ENCODE measurements at regions not wholly inside any gene's neighbourhood (a gene's known extent, or its start where the extent isn't known, plus 50 kb on each side); places are given as distances from the start of the nearest gene placed in this dataset.

GRCh38 chr9:69955536-69956355, 87.9 kb upstream of the MAMDC2 start:
- DNase-seq (ENCODE audit: low read depth), result no peak

- no peak for DNase-seq (ENCODE audit: low read depth)
Observed at GRCh38 chr9:69961843-69962242, 81.8 kb upstream of the MAMDC2 start.

GRCh38 chr9:69963803-69964202, 79.8 kb upstream of the MAMDC2 start:
- no peak for DNase-seq (ENCODE audit: low read depth)

- DNase-seq (ENCODE audit: low read depth), result no peak
Observed at GRCh38 chr9:69964446-69964845, 79.2 kb upstream of the MAMDC2 start.

- no peak for DNase-seq (ENCODE audit: low read depth)
Observed at GRCh38 chr9:69965416-69966145, 78.1 kb upstream of the MAMDC2 start.

- DNase-seq (ENCODE audit: low read depth), result no peak
Observed at GRCh38 chr9:69967344-69967743, 76.3 kb upstream of the MAMDC2 start.

- DNase-seq (ENCODE audit: low read depth), result no peak
Observed at GRCh38 chr9:69970001-69970533, 73.6 kb upstream of the MAMDC2 start.

- peak; percentile 65 for DNase-seq (ENCODE audit: low read depth)
Observed at GRCh38 chr9:69971643-69972449, 71.8 kb upstream of the MAMDC2 start.

- DNase-seq (ENCODE audit: low read depth), result peak; percentile 58
Observed at GRCh38 chr9:69975681-69976080, 68.0 kb upstream of the MAMDC2 start.

- peak; percentile 88 for DNase-seq (ENCODE audit: low read depth)
Observed at GRCh38 chr9:69976152-69976551, 67.5 kb upstream of the MAMDC2 start.

- DNase-seq (ENCODE audit: low read depth), result peak; percentile 39
Observed at GRCh38 chr9:69980041-69980440, 63.6 kb upstream of the MAMDC2 start.

GRCh38 chr9:69980591-69980990, 63.1 kb upstream of the MAMDC2 start:
- DNase-seq (ENCODE audit: low read depth), result no peak

GRCh38 chr9:69981686-69982445, 61.8 kb upstream of the MAMDC2 start:
- DNase-seq (ENCODE audit: low read depth), result peak; percentile 72

- DNase-seq (ENCODE audit: low read depth), result no peak
Observed at GRCh38 chr9:69984831-69985230, 58.8 kb upstream of the MAMDC2 start.

- DNase-seq (ENCODE audit: low read depth), result no peak
Observed at GRCh38 chr9:69985971-69986370, 57.7 kb upstream of the MAMDC2 start.

GRCh38 chr9:69986970-69987369, 56.7 kb upstream of the MAMDC2 start:
- DNase-seq (ENCODE audit: low read depth), result no peak

- DNase-seq (ENCODE audit: low read depth), result no peak
Observed at GRCh38 chr9:69987457-69987856, 56.2 kb upstream of the MAMDC2 start.

GRCh38 chr9:69993110-69993509, 50.5 kb upstream of the MAMDC2 start:
- DNase-seq (ENCODE audit: low read depth), result no peak
